B cell (primary cell): ENCODE measurements at regions not wholly inside any gene's neighbourhood (a gene's known extent, or its start where the extent isn't known, plus 50 kb on each side); places are given as distances from the start of the nearest gene placed in this dataset.

Source experiments
- ATAC-seq: fragments of 200-7000 bp; cut with Tn5 transposase; one replicate; pipeline ENCODE4 v1.10.0; 2021; ENCODE audit warnings: low read depth, mild to moderate bottlenecking, moderate number of reproducible peaks, moderate library complexity
- CTCF ChIA-PET: fragments of 350-600 bp; sonication (Branson Sonifier 250); formaldehyde crosslinking; loops from one replicate; lab custom pipeline; 2021; ENCODE audit warnings: antibody characterized with exemption, inconsistent platforms; lab: Charles Lee
- POLR2A ChIA-PET: fragments of 350-600 bp; sonication (Branson Sonifier 250); formaldehyde crosslinking; loops from one replicate; lab custom pipeline; 2021; ENCODE audit warnings: antibody characterized with exemption; lab: Charles Lee
- DNase-seq: peaks from one replicate; pipeline ENCODE4 v3.0.0; 2013
- H2AFZ ChIP-seq: 2 replicates; pipeline ENCODE4 v1.6.1; 2012; ENCODE audit warnings: mild to moderate bottlenecking, low read depth, low read length; ENCODE audit not compliant: insufficient read depth, poor library complexity, severe bottlenecking
- H3K27ac ChIP-seq, 2 donors: 1 replicate in 1 of 2; 2 replicates in 1 of 2; pipeline ENCODE4 v1.5.1; 2012 to 2013; ENCODE audit warnings: low read length in 2 of 2, mild to moderate bottlenecking in 2 of 2, moderate library complexity in 1 of 2
- H3K27me3 ChIP-seq, 4 experiments: fragments of 200-600 bp in 1 of 4; sonication (generic) in 1 of 4; replicated peaks in 1 of 4; 1 replicate in 2 of 4; 2 replicates in 2 of 4; pipeline versions ENCODE4 v1.6.1 to v1.7.0; 2013 to 2016; ENCODE audit warnings: low read length in 3 of 4, mild to moderate bottlenecking in 2 of 4, mixed read lengths in 1 of 4, moderate library complexity in 1 of 4; ENCODE audit not compliant: insufficient read depth in 4 of 4, control insufficient read depth in 3 of 4; ENCODE audit errors: control extremely low read depth in 1 of 4
- H3K36me3 ChIP-seq, 2 experiments: replicated peaks in 1 of 2; 1 replicate in 1 of 2; 2 replicates in 1 of 2; pipeline versions ENCODE4 v1.6.1 to v1.7.1; 2013; ENCODE audit warnings: low read length in 1 of 2; ENCODE audit not compliant: insufficient read depth in 2 of 2, control insufficient read depth in 1 of 2; ENCODE audit errors: control extremely low read depth in 1 of 2, extremely low read depth in 1 of 2
- H3K4me1 ChIP-seq, 2 donors: fragments of 200-600 bp in 1 of 2; sonication (generic) in 1 of 2; 1 replicate in 1 of 2; 2 replicates in 1 of 2; pipeline versions ENCODE4 v1.5.1 to v1.6.1; 2013 to 2017; ENCODE audit warnings: low read length in 2 of 2; ENCODE audit not compliant: control insufficient read depth in 2 of 2, insufficient read depth in 2 of 2
- H3K4me2 ChIP-seq: replicated peaks from 2 replicates; pipeline ENCODE3; 2012; ENCODE audit warnings: mild to moderate bottlenecking, low read depth, low read length; ENCODE audit not compliant: poor library complexity, severe bottlenecking
- H3K4me3 ChIP-seq, 5 experiments: fragments of 200-600 bp in 1 of 5; sonication (generic) in 1 of 5; 1 replicate in 3 of 5; 2 replicates in 2 of 5; pipeline versions ENCODE4 v1.5.1 to v1.7.0; 2011 to 2016; ENCODE audit warnings: low read length in 4 of 5, mild to moderate bottlenecking in 4 of 5, low read depth in 2 of 5, control low read depth in 1 of 5, moderate library complexity in 1 of 5; ENCODE audit not compliant: insufficient read depth in 1 of 5; ENCODE audit errors: control extremely low read depth in 1 of 5, extremely low read depth in 1 of 5
- H3K79me2 ChIP-seq: fragments of 200-600 bp; sonication (generic); one replicate; pipeline ENCODE4 v1.6.0; 2016; ENCODE audit warnings: low read length; ENCODE audit not compliant: control insufficient read depth, insufficient read depth
- H3K9ac ChIP-seq: fragments of 200-600 bp; sonication (generic); 2 replicates; pipeline ENCODE4 v1.6.1; 2017; ENCODE audit warnings: mild to moderate bottlenecking, low read length, moderate library complexity
- H3K9me3 ChIP-seq, 3 donors: one replicate each; pipeline versions ENCODE4 v1.6.1 to v1.7.1; 2013; ENCODE audit warnings: low read length in 2 of 3; ENCODE audit not compliant: control insufficient read depth in 2 of 3, insufficient read depth in 1 of 3; ENCODE audit errors: control extremely low read depth in 1 of 3
- H4K20me1 ChIP-seq: 2 replicates; pipeline ENCODE4 v1.6.0; 2012; ENCODE audit warnings: mild to moderate bottlenecking, low read length; ENCODE audit not compliant: insufficient read depth, control insufficient read depth, poor library complexity, severe bottlenecking
- H3K27ac Mint-ChIP-seq: one replicate; pipeline ENCODE4 v1.8.0; 2021; ENCODE audit warnings: mixed read lengths
- H3K27me3 Mint-ChIP-seq: one replicate; pipeline ENCODE4 v1.8.0; 2021; ENCODE audit warnings: mixed read lengths
- H3K4me1 Mint-ChIP-seq: one replicate; pipeline ENCODE4 v1.8.0; 2021; ENCODE audit warnings: mixed read lengths
- H3K4me3 Mint-ChIP-seq: one replicate; pipeline ENCODE4 v1.8.0; 2021; ENCODE audit warnings: mixed read lengths
- H3K9me3 Mint-ChIP-seq: one replicate; pipeline ENCODE4 v1.8.0; 2022; ENCODE audit warnings: mixed read lengths; ENCODE audit not compliant: insufficient read depth
- EZH2 ChIP-seq: IDR thresholded peaks from 2 replicates; pipeline ENCODE4 v1.6.1; 2012; ENCODE audit warnings: borderline replicate concordance, low read depth, mild to moderate bottlenecking, moderate library complexity, low read length; ENCODE audit not compliant: insufficient read depth, poor library complexity, severe bottlenecking
- WGBS: methylation state at CpG from one replicate; pipeline ENCODE4 v1.1.5; 2013; ENCODE audit warnings: missing lambda C conversion rate; ENCODE audit not compliant: insufficient coverage; 5-methylcytosine and 5-hydroxymethylcytosine counted together
- intact Hi-C: fragments of 100-400 bp; cut with micrococcal nuclease; formaldehyde crosslinking; loops from one replicate; pipeline ENCODE4 v1.10.0; 2022
- TF ChIP-seq, protein P1 (sequence below): fragments of 200-600 bp; IDR thresholded peaks from one replicate; pipeline ENCODE4 v1.8.0; 2022; ENCODE audit warnings: antibody characterized with exemption, mild to moderate bottlenecking

DNA sequence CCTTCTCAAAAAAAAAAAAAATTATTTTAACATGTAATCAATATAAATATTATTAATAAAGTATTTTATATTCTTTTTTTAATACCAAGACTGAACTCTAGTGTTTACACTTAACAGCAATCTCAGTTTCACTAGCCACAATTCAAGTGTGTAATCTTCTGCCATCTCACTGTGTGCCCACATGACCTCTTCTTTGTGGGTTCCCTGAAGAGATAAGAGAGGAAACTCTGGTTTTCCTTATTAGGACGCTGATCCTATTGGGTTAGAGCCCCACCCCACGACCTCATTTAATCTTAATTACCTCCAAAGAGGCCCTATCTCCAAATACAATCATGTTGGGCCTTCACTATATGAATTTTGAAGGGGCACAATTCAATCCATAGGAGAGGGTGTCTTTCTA is 177.6 kb downstream of the STK31 start:
- no CpG with 5 or more reads among the region's 2 CpGs for WGBS

DNA sequence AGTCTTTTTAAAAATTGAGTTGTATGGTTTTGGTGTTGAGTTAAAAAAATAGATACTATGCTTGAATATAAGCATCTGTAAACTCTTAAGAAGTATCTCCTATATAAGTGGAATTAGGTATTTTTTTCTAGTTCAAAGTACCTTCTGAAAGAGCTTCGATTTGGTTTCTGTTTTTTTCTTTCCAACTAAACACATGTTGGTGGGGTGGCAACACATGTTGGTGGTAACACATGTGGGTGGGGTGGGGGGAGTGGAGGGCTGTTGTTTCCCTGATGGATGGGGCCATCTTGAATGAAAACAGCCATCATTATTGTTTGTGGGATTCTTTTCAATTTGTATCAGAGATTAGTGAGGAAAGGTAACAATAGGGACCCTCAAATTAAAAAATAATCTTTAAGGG is 178.9 kb downstream of the STK31 start:
- Histone ChIP-seq H2AFZ (no peak overlapping the region), H3K27me3 (peaks cover 0 to 5% (median 0%) of the 10 kb centered on the region in 4 experiments), H3K9ac (no peak overlapping the region), H3K4me2 (no peak overlapping the region), H4K20me1 (no peaks in the 10 kb centered on the region), H3K4me3 (no peak overlapping the region), H3K36me3 (no peaks in the 10 kb centered on the region), H3K79me2 (no peaks in the 10 kb centered on the region), H3K9me3 (no peaks in the 10 kb centered on the region), H3K4me1 (no peaks in the 10 kb centered on the region), H3K27ac (no peak overlapping the region)
- Mint-ChIP-seq H3K27ac (no peak overlapping the region), H3K9me3 (peaks cover 4% of the 10 kb centered on the region), H3K4me1 (no peaks in the 10 kb centered on the region), H3K27me3 (peaks cover 8% of the 10 kb centered on the region), H3K4me3 (no peak overlapping the region)
- intact Hi-C loops, result no loop called here
- POLR2A ChIA-PET, result no interaction called here
- DNase-seq, result no peak
- no CpG with 5 or more reads among the region's 1 CpG for WGBS
- ATAC-seq, result no peak
- TF ChIP-seq EZH2, result no peak
- TF ChIP-seq, protein P1, sequence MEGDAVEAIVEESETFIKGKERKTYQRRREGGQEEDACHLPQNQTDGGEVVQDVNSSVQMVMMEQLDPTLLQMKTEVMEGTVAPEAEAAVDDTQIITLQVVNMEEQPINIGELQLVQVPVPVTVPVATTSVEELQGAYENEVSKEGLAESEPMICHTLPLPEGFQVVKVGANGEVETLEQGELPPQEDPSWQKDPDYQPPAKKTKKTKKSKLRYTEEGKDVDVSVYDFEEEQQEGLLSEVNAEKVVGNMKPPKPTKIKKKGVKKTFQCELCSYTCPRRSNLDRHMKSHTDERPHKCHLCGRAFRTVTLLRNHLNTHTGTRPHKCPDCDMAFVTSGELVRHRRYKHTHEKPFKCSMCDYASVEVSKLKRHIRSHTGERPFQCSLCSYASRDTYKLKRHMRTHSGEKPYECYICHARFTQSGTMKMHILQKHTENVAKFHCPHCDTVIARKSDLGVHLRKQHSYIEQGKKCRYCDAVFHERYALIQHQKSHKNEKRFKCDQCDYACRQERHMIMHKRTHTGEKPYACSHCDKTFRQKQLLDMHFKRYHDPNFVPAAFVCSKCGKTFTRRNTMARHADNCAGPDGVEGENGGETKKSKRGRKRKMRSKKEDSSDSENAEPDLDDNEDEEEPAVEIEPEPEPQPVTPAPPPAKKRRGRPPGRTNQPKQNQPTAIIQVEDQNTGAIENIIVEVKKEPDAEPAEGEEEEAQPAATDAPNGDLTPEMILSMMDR, result no peak
- CTCF ChIA-PET, result no interaction called here

More for the DNA sequence above, 177.6 kb downstream of the STK31 start:
- Mint-ChIP-seq H3K27me3 (peaks cover 1% of the 10 kb centered on the region), H3K9me3 (peaks cover 4% of the 10 kb centered on the region), H3K4me1 (no peaks in the 10 kb centered on the region), H3K4me3 (no peak overlapping the region), H3K27ac (no peak overlapping the region)
- CTCF ChIA-PET, result no interaction called here
- Histone ChIP-seq H3K36me3 (no peaks in the 10 kb centered on the region), H3K9ac (no peak overlapping the region), H3K27me3 (peaks cover 0 to 3% (median 0%) of the 10 kb centered on the region in 4 experiments), H3K4me1 (no peaks in the 10 kb centered on the region), H2AFZ (no peak overlapping the region), H3K9me3 (no peaks in the 10 kb centered on the region), H3K4me3 (no peak overlapping the region), H3K4me2 (no peak overlapping the region), H3K27ac (no peak overlapping the region), H3K79me2 (no peaks in the 10 kb centered on the region), H4K20me1 (no peaks in the 10 kb centered on the region)
- no peak for ATAC-seq
- POLR2A ChIA-PET, result no interaction called here
- intact Hi-C loops, result no loop called here
- no peak for DNase-seq
- TF ChIP-seq, protein P1, result no peak
- no peak for TF ChIP-seq EZH2
